ENCODE measurements at regions not wholly inside any gene's neighbourhood (a gene's known extent, or its start where the extent isn't known, plus 50 kb on each side); places are given as distances from the start of the nearest gene placed in this dataset.

DNA sequence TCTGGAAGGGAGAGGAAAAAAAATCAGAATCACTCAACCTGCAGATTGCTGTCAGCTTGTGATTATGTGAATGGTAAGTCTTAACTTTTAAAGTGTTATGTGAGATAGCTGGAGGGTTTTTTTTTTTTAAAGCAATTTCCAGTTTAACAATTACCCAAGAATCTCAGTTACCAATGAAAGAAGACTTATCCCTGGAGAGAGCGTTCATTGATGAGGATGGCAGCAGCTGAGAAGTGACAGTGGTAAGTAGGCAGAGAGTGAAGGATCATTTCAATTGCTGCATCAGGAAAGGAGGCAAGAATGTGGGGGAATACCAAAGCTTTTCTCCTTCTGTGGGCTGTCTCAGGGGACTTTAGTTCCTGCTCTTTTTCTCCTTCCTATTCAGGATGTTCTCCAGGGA, 370.2 kb upstream of the C9orf72 start:
- ChIA-PET POLR2A (no interaction called here), CTCF (no interaction called here)
- Histone ChIP-seq H3K27ac (ENCODE audit: insufficient read depth, low read depth, low read length) (no peak overlapping the region), H3K27me3 (ENCODE audit: control insufficient read depth in 2 of 2, insufficient read depth in 2 of 2, low read length in 2 of 2) (no peaks in the 10 kb centered on the region), H3K4me1 (ENCODE audit: control insufficient read depth, extremely low read depth, insufficient read depth, low read length) (no peaks in the 10 kb centered on the region), H3K9ac (replicated peaks; ENCODE audit: extremely low read depth, insufficient read depth, low read length) (no peak overlapping the region), H3K4me2 (ENCODE audit: insufficient read depth, low read length) (no peak overlapping the region), H3K79me2 (ENCODE audit: control insufficient read depth, insufficient read depth, low read length) (no peaks in the 10 kb centered on the region), H3K9me1 (replicated peaks; ENCODE audit: control insufficient read depth, extremely low read depth, insufficient read depth, low read length) (no peaks in the 10 kb centered on the region), H4K20me1 (replicated peaks; ENCODE audit: control insufficient read depth, extremely low read depth, insufficient read depth, low read length) (no peaks in the 10 kb centered on the region), H3K36me3 (ENCODE audit: control insufficient read depth in 2 of 2, extremely low read depth in 1 of 2, insufficient read depth in 2 of 2, low read length in 2 of 2) (no peaks in the 10 kb centered on the region), H2AFZ (ENCODE audit: low read depth, low read length) (no peak overlapping the region), H3K4me3 (replicated peaks in 1 of 3; ENCODE audit: insufficient read depth in 1 of 3, low read depth in 1 of 3, low read length in 3 of 3) (no peak overlapping the region), H3K9me3 (replicated peaks; ENCODE audit: control insufficient read depth, insufficient read depth, low read length) (no peaks in the 10 kb centered on the region)
- dilution Hi-C loops (cut with MboI; ENCODE audit: extremely low pct_ligation_motif_present, low sequenced_read_pairs) (no loop called here), intact Hi-C loops (cut with micrococcal nuclease) (no loop called here)
- TF ChIP-seq JUN (IDR thresholded peaks at IDR 0.05; ENCODE audit: borderline replicate concordance, insufficient read depth, insufficient read length, low read depth) = no peak
- no peak for TF ChIP-seq GATA2 (IDR thresholded peaks at IDR 0.05; ENCODE audit: insufficient read depth, insufficient read length, low read depth, low read length)
- TF ChIP-seq POLR2AphosphoS5 (IDR thresholded peaks at IDR 0.05; ENCODE audit: insufficient read depth, low read depth, low read length) = no peak
- no peak for TF ChIP-seq FOS (IDR thresholded peaks at IDR 0.05; ENCODE audit: borderline replicate concordance, insufficient read depth, low read length)
- no peak for TF ChIP-seq MAX (IDR thresholded peaks at IDR 0.05; ENCODE audit: insufficient read depth, insufficient read length)
- no peak for FAIRE-seq
- no peak for DNase-seq (ENCODE audit: low read depth, low spot score)
- BruUV-seq (replicated peaks) = no TSS peak

DNA sequence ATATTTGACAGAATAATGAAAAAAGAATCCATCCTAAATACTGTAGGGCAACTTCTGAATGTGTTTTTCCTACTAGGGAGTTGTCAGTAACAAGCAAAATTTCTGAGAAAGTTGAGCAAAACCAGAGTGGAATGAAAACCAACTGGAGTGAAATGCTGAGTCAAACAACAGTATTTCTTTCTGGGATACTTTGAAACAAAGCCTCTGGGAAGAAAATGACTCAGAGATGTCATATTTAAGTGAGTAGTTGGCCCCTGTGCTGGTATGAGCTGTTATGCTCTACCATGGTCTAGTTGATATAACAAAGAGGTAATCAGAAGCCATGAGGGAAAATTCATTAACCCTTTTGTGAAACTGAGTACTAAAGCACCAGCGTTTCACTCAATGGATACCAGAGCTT, 372.1 kb upstream of the C9orf72 start:
- Histone ChIP-seq H3K4me2 (ENCODE audit: insufficient read depth, low read length) (no peak overlapping the region), H3K36me3 (ENCODE audit: control insufficient read depth in 2 of 2, extremely low read depth in 1 of 2, insufficient read depth in 2 of 2, low read length in 2 of 2) (no peaks in the 10 kb centered on the region), H3K79me2 (ENCODE audit: control insufficient read depth, insufficient read depth, low read length) (no peaks in the 10 kb centered on the region), H2AFZ (ENCODE audit: low read depth, low read length) (no peak overlapping the region), H3K4me1 (ENCODE audit: control insufficient read depth, extremely low read depth, insufficient read depth, low read length) (no peaks in the 10 kb centered on the region), H3K9me3 (replicated peaks; ENCODE audit: control insufficient read depth, insufficient read depth, low read length) (peaks cover under 1% of the 10 kb centered on the region), H3K4me3 (replicated peaks in 1 of 3; ENCODE audit: insufficient read depth in 1 of 3, low read depth in 1 of 3, low read length in 3 of 3) (no peak overlapping the region), H3K27me3 (ENCODE audit: control insufficient read depth in 2 of 2, insufficient read depth in 2 of 2, low read length in 2 of 2) (no peaks in the 10 kb centered on the region), H3K9me1 (replicated peaks; ENCODE audit: control insufficient read depth, extremely low read depth, insufficient read depth, low read length) (no peaks in the 10 kb centered on the region), H3K27ac (ENCODE audit: insufficient read depth, low read depth, low read length) (no peak overlapping the region), H4K20me1 (replicated peaks; ENCODE audit: control insufficient read depth, extremely low read depth, insufficient read depth, low read length) (no peaks in the 10 kb centered on the region), H3K9ac (replicated peaks; ENCODE audit: extremely low read depth, insufficient read depth, low read length) (no peak overlapping the region)
- TF ChIP-seq FOS (IDR thresholded peaks at IDR 0.05; ENCODE audit: borderline replicate concordance, insufficient read depth, low read length) (no peak), GATA2 (IDR thresholded peaks at IDR 0.05; ENCODE audit: insufficient read depth, insufficient read length, low read depth, low read length) (no peak), MYC (IDR thresholded peaks at IDR 0.05; ENCODE audit: low read depth, low read length) (no peak), POLR2A (IDR thresholded peaks at IDR 0.05; ENCODE audit: low read depth, low read length) (no peak), POLR2AphosphoS5 (IDR thresholded peaks at IDR 0.05; ENCODE audit: insufficient read depth, low read depth, low read length) (no peak), JUN (IDR thresholded peaks at IDR 0.05; ENCODE audit: borderline replicate concordance, insufficient read depth, insufficient read length, low read depth) (no peak), MAX (IDR thresholded peaks at IDR 0.05; ENCODE audit: insufficient read depth, insufficient read length) (no peak), CTCF (IDR thresholded peaks at IDR 0.05; ENCODE audit: extremely low read depth in 1 of 2, insufficient read depth in 1 of 2, low read depth in 1 of 2, low read length in 2 of 2) (no peak), EZH2 (IDR thresholded peaks at IDR 0.05; ENCODE audit: borderline replicate concordance, low read depth, low read length, severe bottlenecking) (no peak)
- POLR2A ChIA-PET = no interaction called here
- intact Hi-C loops (cut with micrococcal nuclease) (no loop called here), dilution Hi-C loops (cut with MboI; ENCODE audit: extremely low pct_ligation_motif_present, low sequenced_read_pairs) (no loop called here)
- no TSS peak for BruUV-seq (replicated peaks)
- DNase-seq (ENCODE audit: low read depth, low spot score) (no peak), FAIRE-seq (no peak)
- CTCF ChIA-PET = no interaction called here
